H1 (cell line): ENCODE measurements at regions not wholly inside any gene's neighbourhood (a gene's known extent, or its start where the extent isn't known, plus 50 kb on each side); places are given as distances from the start of the nearest gene placed in this dataset.

Experiments used
- CREB1 ChIP-seq: IDR thresholded peaks from 2 replicates; pipeline ENCODE4 v1.6.1; 2012; ENCODE audit warnings: inconsistent platforms
- CTCF ChIP-seq, 3 experiments: IDR thresholded peaks; 1 replicate in 2 of 3; 2 replicates in 1 of 3; pipeline versions ENCODE4 v1.5.1 to v1.6.1; 2011; ENCODE audit warnings: low read length in 3 of 3, mild to moderate bottlenecking in 3 of 3, inconsistent platforms in 2 of 3, low read depth in 1 of 3, moderate library complexity in 1 of 3; ENCODE audit not compliant: insufficient read depth in 1 of 3; ENCODE audit errors: control extremely low read depth in 1 of 3
- EZH2 ChIP-seq: fragments of 200-600 bp; sonication (generic); IDR thresholded peaks from 2 replicates; pipeline ENCODE4 v1.7.1; 2012; ENCODE audit warnings: low read depth, mild to moderate bottlenecking, moderate library complexity, low read length, inconsistent platforms; ENCODE audit not compliant: severe bottlenecking
- JUN ChIP-seq: IDR thresholded peaks from 2 replicates; pipeline ENCODE4 v1.6.1; 2011; ENCODE audit warnings: low read depth, mild to moderate bottlenecking, improper control_type of control experiment, low read length
- POLR2A ChIP-seq, 2 experiments: IDR thresholded peaks; 1 replicate in 1 of 2; 2 replicates in 1 of 2; pipeline ENCODE4 v1.6.1; 2011; ENCODE audit warnings: low read depth in 2 of 2, low read length in 2 of 2, mild to moderate bottlenecking in 2 of 2; ENCODE audit errors: control extremely low read depth in 1 of 2
- RAD21 ChIP-seq, 2 experiments: IDR thresholded peaks in 1 of 2; conservative IDR thresholded peaks in 1 of 2; 2 replicates each; pipeline ENCODE4 v1.6.1; 2011; ENCODE audit warnings: low read depth in 2 of 2, low read length in 2 of 2, improper control_type of control experiment in 1 of 2, inconsistent platforms in 1 of 2, mild to moderate bottlenecking in 1 of 2, moderate library complexity in 1 of 2
- SP1 ChIP-seq: IDR thresholded peaks from 2 replicates; pipeline ENCODE4 v1.6.1; 2011; ENCODE audit warnings: low read depth, low read length
- USF2 ChIP-seq: IDR thresholded peaks from 2 replicates; pipeline ENCODE4 v1.6.1; 2011; ENCODE audit warnings: low read length, improper control_type of control experiment

- no peak for TF ChIP-seq JUN
- TF ChIP-seq POLR2A (IDR thresholded peaks at IDR 0.05; ENCODE audit: control extremely low read depth in 1 of 2, low read depth in 2 of 2, low read length in 2 of 2) = no peak
- no peak for TF ChIP-seq CTCF (IDR thresholded peaks at IDR 0.05; ENCODE audit: control extremely low read depth in 1 of 3, insufficient read depth in 1 of 3, low read depth in 1 of 3, low read length in 3 of 3)
- no peak for TF ChIP-seq SP1
- TF ChIP-seq USF2 = no peak
- no peak for TF ChIP-seq CREB1
- no peak for TF ChIP-seq RAD21 (IDR thresholded peaks at IDR 0.05 in 1 of 2, conservative IDR thresholded peaks at IDR 0.05 in 1 of 2; ENCODE audit: low read depth in 2 of 2, low read length in 2 of 2)
- no peak for TF ChIP-seq EZH2
These were observed 145.9 kb downstream of the CARTPT start for GRCh38 chr5:71864730-71865601.
